OCI-LY3 (cell line): ENCODE measurements at regions not wholly inside any gene's neighbourhood (a gene's known extent, or its start where the extent isn't known, plus 50 kb on each side); places are given as distances from the start of the nearest gene placed in this dataset.

Experiments
- EZH2phosphoT487 ChIP-seq: fragments of 200-600 bp; shearing (Covaris generic); IDR thresholded peaks from 2 replicates; pipeline ENCODE4 v1.6.1; 2018; ENCODE audit warnings: antibody characterized with exemption, mixed run types, low read depth
- TF ChIP-seq, protein P1 (sequence below): fragments of 200-600, 300-600 bp; sonication (generic); IDR thresholded peaks from 2 replicates; pipeline ENCODE4 v1.5.1; 2014; ENCODE audit warnings: antibody characterized with exemption, low read length, low read depth

DNA sequence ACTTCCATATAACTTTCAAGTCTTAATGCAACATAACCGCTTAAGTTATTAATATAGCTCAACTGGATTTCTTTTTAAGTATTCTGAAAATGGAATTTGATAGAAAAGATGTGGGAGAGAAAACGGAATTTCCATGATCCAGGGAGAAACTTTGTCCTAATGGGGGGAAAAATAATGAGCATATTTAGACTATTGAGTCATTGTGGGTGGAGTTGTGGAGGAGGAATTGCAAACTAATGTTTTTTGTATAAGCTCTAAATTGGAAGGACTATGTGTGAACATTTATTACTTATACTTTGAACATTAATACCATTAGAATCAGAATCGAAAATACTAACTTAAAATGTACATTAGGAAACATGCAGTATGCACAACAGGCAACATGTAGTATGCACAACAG, 159.9 kb upstream of the NEGR1 start:
- TF ChIP-seq, protein P1, sequence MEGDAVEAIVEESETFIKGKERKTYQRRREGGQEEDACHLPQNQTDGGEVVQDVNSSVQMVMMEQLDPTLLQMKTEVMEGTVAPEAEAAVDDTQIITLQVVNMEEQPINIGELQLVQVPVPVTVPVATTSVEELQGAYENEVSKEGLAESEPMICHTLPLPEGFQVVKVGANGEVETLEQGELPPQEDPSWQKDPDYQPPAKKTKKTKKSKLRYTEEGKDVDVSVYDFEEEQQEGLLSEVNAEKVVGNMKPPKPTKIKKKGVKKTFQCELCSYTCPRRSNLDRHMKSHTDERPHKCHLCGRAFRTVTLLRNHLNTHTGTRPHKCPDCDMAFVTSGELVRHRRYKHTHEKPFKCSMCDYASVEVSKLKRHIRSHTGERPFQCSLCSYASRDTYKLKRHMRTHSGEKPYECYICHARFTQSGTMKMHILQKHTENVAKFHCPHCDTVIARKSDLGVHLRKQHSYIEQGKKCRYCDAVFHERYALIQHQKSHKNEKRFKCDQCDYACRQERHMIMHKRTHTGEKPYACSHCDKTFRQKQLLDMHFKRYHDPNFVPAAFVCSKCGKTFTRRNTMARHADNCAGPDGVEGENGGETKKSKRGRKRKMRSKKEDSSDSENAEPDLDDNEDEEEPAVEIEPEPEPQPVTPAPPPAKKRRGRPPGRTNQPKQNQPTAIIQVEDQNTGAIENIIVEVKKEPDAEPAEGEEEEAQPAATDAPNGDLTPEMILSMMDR = no peak
- TF ChIP-seq EZH2phosphoT487 = no peak
